22Rv1 (cell line): ENCODE measurements at regions not wholly inside any gene's neighbourhood (a gene's known extent, or its start where the extent isn't known, plus 50 kb on each side); places are given as distances from the start of the nearest gene placed in this dataset.

ENCODE experiments used
- H3K27ac ChIP-seq: fragments of 450-650 bp; 2 replicates; pipeline ENCODE4 v1.5.1; 2017
- ZFX ChIP-seq: fragments of 450-650 bp; IDR thresholded peaks from 2 replicates; pipeline ENCODE4 v1.6.1; 2017; ENCODE audit warnings: antibody characterized with exemption, borderline replicate concordance
- TF ChIP-seq, protein P1 (sequence below): fragments of 450-650 bp; IDR thresholded peaks from 2 replicates; pipeline ENCODE4 v1.5.1; 2017; ENCODE audit warnings: mild to moderate bottlenecking

DNA sequence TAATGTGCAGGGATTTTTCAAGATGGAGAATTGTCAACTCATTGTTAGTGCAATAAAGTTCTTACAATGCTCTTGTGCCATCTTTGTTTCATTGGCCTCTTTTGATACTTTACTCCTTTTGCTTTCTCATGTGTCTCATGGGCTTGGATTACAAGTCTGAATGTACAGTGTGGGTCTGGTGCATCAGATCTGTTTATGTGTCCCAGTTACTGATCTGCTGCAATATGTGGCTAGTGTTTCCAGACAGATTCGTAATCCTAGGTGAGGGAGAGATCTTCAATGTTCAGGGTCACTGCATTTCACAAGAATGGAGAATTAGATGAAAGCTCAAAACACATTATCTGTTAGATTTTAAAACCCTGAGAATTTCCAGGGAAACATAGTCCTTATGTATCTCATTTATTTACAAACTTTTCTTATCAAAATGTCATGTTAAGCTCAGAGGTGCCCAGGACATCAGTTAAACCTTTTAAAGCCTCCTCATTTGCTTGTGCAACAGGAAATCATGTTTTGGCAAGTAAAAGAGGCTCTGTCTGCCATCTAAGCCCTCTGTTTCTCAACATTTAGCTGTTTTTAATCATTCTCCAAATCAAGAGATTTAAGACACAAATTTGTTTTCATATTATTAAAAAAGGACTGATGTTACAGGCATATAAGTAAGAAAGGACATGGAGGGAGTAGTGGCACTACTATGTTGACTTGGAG lies 108.1 kb downstream of the NUP35 start:
- no peak overlapping the region for H3K27ac ChIP-seq
- TF ChIP-seq, protein P1, sequence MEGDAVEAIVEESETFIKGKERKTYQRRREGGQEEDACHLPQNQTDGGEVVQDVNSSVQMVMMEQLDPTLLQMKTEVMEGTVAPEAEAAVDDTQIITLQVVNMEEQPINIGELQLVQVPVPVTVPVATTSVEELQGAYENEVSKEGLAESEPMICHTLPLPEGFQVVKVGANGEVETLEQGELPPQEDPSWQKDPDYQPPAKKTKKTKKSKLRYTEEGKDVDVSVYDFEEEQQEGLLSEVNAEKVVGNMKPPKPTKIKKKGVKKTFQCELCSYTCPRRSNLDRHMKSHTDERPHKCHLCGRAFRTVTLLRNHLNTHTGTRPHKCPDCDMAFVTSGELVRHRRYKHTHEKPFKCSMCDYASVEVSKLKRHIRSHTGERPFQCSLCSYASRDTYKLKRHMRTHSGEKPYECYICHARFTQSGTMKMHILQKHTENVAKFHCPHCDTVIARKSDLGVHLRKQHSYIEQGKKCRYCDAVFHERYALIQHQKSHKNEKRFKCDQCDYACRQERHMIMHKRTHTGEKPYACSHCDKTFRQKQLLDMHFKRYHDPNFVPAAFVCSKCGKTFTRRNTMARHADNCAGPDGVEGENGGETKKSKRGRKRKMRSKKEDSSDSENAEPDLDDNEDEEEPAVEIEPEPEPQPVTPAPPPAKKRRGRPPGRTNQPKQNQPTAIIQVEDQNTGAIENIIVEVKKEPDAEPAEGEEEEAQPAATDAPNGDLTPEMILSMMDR, result no peak
- no peak for TF ChIP-seq ZFX

DNA sequence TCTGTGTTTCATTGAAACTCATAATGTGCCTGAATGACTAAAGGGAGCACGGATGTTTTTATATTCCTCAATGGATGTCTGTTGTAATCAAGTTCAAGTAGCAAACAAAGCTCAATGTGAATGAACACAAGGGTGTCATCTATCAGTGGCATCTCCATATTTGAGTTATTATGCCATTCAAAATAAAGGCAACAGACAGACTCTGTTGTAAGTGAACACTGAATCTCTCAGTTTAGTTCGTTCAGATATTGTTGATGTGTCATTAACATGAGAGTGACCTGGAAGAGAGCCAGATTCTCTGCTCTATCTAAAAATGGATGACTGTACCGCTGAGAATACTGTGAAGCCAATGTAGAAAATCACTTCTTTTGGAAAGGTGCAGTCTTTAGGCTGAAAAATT lies 118.7 kb downstream of the NUP35 start:
- no peak overlapping the region for H3K27ac ChIP-seq
- no peak for TF ChIP-seq ZFX
- TF ChIP-seq, protein P1, result no peak

DNA sequence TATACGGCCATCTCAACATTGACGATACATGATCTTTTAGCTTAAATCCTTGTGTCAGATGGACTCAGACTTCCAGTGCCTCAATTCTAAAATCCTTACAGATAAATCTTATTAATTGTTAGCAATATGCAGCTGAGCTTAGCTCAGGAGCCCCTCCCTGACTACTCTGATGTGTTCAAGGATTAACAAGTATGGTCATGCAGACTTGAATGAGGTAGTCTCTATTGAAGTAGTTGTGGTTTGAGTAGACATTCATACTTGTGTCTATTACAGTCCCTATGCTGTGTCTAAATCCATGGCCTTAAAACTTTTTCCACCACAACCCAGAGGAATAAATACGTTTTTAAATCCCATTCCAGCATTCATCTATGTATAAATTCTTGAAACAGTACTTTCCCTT lies 119.5 kb downstream of the NUP35 start:
- TF ChIP-seq, protein P1, result no peak
- TF ChIP-seq ZFX, result no peak

DNA sequence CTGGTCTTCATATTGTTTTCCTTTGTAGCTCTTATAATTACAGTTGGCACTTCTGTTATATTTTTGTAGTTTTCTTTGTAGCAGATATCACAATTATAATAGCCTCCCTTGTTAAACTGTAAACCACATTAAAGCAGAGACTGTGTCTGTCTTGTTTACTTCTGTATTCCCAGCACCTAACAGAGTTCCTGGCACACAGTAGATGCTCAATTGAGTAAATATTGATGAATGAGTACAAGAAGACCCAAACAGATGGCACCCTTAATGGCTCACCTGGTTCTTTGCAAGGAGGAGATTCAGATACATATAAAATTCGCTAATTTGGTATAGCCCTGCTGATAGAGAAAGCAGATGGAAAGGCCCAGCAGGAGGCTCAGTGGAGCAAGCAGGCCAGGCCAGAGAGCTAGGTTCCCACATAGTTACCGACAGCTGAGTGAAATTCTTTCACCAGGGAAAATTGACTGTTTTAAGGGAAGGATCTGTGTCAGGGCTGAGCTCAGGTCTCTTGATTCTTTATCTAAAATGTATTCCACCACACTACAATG lies 120.1 kb downstream of the NUP35 start:
- no peak for TF ChIP-seq ZFX
- TF ChIP-seq, protein P1, result no peak

More for the DNA sequence above, 119.5 kb downstream of the NUP35 start:
- no peak overlapping the region for H3K27ac ChIP-seq

DNA sequence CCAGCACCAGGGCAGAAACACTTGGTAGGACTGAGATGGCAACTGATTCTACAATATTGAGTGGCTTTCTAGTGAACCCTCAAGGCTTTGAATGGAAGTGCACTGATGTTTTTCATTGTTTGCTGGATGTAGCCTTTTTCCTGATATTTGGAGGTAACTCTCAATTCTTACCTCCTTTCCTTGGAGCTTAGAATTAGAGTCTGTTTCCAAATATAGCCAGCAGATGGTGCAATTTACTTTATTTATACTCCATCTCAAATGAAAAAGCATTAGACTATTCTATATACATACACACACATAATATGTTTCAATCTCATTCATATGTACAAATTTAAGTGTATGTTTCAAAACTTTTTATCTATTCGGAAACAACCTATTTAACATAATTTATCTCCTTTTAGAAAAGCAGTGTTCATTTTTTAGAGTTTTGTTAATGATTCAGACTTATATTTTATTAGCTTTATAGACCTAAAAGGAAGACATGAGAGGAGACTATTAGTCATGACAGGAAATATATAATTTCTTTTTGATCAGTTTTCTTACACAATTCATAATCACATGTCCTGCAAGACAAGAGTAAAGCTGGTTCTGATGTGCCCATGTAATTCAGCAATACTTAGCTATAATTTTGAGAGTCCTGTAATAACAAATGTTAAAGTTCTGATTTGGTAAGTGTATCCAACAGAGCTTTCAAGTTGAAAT lies 124.8 kb downstream of the NUP35 start:
- TF ChIP-seq, protein P1, result peak; percentile 72
- no peak for TF ChIP-seq ZFX

More for the DNA sequence above, 120.1 kb downstream of the NUP35 start:
- H3K27ac ChIP-seq, result no peak overlapping the region

DNA sequence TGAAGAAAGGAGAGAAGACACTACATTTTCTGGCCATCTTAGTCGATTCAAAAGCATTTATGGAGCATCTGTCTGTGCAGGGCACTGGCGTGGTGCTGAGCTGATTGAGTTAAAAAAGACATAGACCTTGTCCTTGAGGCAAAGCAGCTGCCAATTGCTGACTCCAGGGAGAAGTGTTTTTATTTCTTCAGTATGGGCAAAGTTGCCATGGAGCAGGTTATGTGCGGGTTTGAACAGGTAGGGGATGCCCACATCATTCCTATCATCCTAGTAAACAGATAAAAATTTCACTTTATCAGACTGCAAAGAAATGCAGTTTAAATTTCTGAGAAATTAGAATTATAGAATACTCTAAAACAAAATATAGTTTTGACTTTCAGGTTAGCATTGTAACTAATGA lies 125.8 kb downstream of the NUP35 start:
- TF ChIP-seq, protein P1, result no peak
- TF ChIP-seq ZFX, result no peak
- H3K27ac ChIP-seq, result no peak overlapping the region

More for the DNA sequence above, 124.8 kb downstream of the NUP35 start:
- no peak overlapping the region for H3K27ac ChIP-seq

DNA sequence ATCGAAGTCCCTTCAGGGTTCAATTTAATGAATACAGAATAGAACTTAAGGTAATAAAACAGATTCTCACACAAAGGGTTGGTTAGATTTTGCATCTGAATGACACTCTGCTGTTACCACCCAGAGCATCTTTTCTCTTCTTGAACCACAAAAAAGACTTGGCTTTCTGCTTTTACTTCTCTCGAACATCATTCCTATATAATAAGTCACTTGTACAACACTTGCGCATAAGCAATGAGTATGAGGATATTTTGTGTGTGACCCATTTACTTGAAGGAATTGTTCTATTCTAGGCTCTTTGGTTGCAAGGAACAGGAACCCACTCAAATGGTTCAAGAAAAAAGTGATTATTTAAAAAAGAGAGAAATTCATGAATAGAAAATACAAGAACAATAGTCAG lies 126.2 kb downstream of the NUP35 start:
- TF ChIP-seq ZFX, result no peak
- TF ChIP-seq, protein P1, result no peak
- no peak overlapping the region for H3K27ac ChIP-seq
